Activated CD4-positive, alpha-beta T cell treated with anti-CD3 and anti-CD28 coated beads for 36 hours (primary cell): ENCODE measurements at regions not wholly inside any gene's neighbourhood (a gene's known extent, or its start where the extent isn't known, plus 50 kb on each side); places are given as distances from the start of the nearest gene placed in this dataset.

Source experiments
- ATAC-seq: fragments of 200-7000 bp; cut with Tn5 transposase; one replicate; pipeline ENCODE4 v1.10.0; 2021; ENCODE audit warnings: mild to moderate bottlenecking, moderate library complexity
- CTCF ChIA-PET: fragments of 350-600 bp; sonication (Branson Sonifier 250); formaldehyde crosslinking; loops from one replicate; lab custom pipeline; 2021; ENCODE audit warnings: antibody characterized with exemption; lab: Charles Lee
- POLR2A ChIA-PET: fragments of 350-600 bp; sonication (Branson Sonifier 250); formaldehyde crosslinking; loops from one replicate; lab custom pipeline; 2021; ENCODE audit warnings: antibody characterized with exemption, inconsistent platforms; lab: Charles Lee
- DNase-seq: peaks from one replicate; pipeline ENCODE4 v3.0.0-alpha.2; 2020
- H3K27ac Mint-ChIP-seq: one replicate; pipeline ENCODE4 v1.8.0; 2021; ENCODE audit warnings: mixed read lengths
- H3K27me3 Mint-ChIP-seq: one replicate; pipeline ENCODE4 v1.8.0; 2021; ENCODE audit warnings: mixed read lengths
- H3K36me3 Mint-ChIP-seq: one replicate; pipeline ENCODE4 v1.8.0; 2021; ENCODE audit warnings: low read depth, mixed read lengths
- H3K4me1 Mint-ChIP-seq: one replicate; pipeline ENCODE4 v1.8.0; 2021; ENCODE audit warnings: mixed read lengths
- H3K4me3 Mint-ChIP-seq: one replicate; pipeline ENCODE4 v1.8.0; 2021; ENCODE audit warnings: mild to moderate bottlenecking, moderate library complexity, mixed read lengths
- H3K9me3 Mint-ChIP-seq: one replicate; pipeline ENCODE4 v1.8.0; 2021; ENCODE audit warnings: low read depth, mixed read lengths
- intact Hi-C, 2 experiments: fragments of 100-400 bp; cut with DNase I in 1 of 2; cut with micrococcal nuclease in 1 of 2; formaldehyde crosslinking; loops; one replicate each; pipeline versions ENCODE4 v1.14.2 to v1.15.1; 2022 to 2024; cut with DNase I, micrococcal nuclease

- H3K4me3 Mint-ChIP-seq: no peak overlapping the region
These were observed 229.2 kb upstream of the PPFIA2 start for GRCh38 chr12:81988362-81988761.

DNA sequence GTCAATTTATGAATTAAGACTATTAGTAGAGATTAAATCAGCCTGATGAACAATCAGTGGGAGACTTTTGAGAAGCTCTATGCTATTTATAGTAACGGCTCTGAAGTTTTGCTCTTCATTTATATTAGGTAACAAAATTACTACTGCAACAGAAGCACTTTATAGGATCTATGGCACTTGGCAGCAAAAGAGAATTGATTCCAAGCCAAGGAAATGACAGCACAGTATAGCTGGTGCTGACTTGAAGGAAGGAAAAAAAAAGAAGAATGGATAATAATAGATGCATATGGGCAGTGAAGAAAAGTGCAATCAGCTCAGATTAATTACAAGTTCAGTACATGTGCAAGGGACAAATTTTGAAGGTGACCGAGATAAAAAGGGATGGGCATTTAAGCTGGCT, 228.2 kb upstream of the PPFIA2 start:
- no peak for ATAC-seq
- ChIA-PET POLR2A (no interaction called here), CTCF (no interaction called here)
- Mint-ChIP-seq H3K27me3 (no peaks in the 10 kb centered on the region), H3K36me3 (no peaks in the 10 kb centered on the region), H3K27ac (no peak overlapping the region), H3K4me1 (peaks cover under 1% of the 10 kb centered on the region), H3K4me3 (no peak overlapping the region), H3K9me3 (peaks cover 4% of the 10 kb centered on the region)
- intact Hi-C loops: no loop called here
- no peak for DNase-seq

More at GRCh38 chr12:81988362-81988761, 229.2 kb upstream of the PPFIA2 start:
- no peak overlapping the region for H3K27ac Mint-ChIP-seq
- peaks cover 3% of the 10 kb centered on the region for H3K4me1 Mint-ChIP-seq
- DNase-seq (no peak), ATAC-seq (no peak)
- CTCF ChIA-PET: no interaction called here
- no peaks in the 10 kb centered on the region for H3K36me3 Mint-ChIP-seq
- no peaks in the 10 kb centered on the region for H3K27me3 Mint-ChIP-seq
- POLR2A ChIA-PET: no interaction called here
- peaks cover 4% of the 10 kb centered on the region for H3K9me3 Mint-ChIP-seq
- intact Hi-C loops: no loop called here

- ATAC-seq: no peak
- DNase-seq: no peak
- Mint-ChIP-seq H3K27me3 (no peaks in the 10 kb centered on the region), H3K36me3 (no peaks in the 10 kb centered on the region), H3K4me3 (no peak overlapping the region), H3K27ac (no peak overlapping the region), H3K9me3 (peaks cover 6% of the 10 kb centered on the region), H3K4me1 (no peaks in the 10 kb centered on the region)
- intact Hi-C loops: no loop called here
- ChIA-PET CTCF (interaction anchor here (0.6 kb wide), 1 partner anchor 20 kb away, joined by 5 read pairs; no protein-coding TSS in a partner anchor), POLR2A (no interaction called here)
These were observed 217.5 kb upstream of the PPFIA2 start for GRCh38 chr12:81976661-81977060.

DNA sequence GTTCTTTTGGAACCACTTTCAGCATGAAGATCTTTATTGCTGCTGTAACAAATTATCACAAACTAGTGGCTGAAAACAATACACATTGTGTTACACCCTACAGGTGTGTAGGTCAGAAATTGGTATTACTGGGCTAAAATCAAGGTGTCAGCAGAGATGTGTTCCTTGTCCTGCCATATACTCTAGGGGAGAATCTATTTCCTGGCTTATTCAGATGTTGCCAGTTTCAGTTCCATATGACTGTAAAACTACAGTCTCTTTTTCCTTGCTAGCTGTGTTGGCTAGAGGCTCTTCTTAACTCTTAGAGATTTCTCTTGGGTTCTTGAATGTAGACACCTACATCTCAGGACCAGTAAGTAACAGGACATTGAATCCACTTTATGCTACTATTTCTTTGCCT, 215.6 kb upstream of the PPFIA2 start:
- H3K27me3 Mint-ChIP-seq: no peaks in the 10 kb centered on the region
- peaks cover 4% of the 10 kb centered on the region for H3K9me3 Mint-ChIP-seq
- intact Hi-C loops: no loop called here
- no peaks in the 10 kb centered on the region for H3K4me1 Mint-ChIP-seq
- CTCF ChIA-PET: no interaction called here
- POLR2A ChIA-PET: no interaction called here
- DNase-seq (no peak), ATAC-seq (no peak)
- H3K36me3 Mint-ChIP-seq: no peaks in the 10 kb centered on the region
- no peak overlapping the region for H3K27ac Mint-ChIP-seq
- no peak overlapping the region for H3K4me3 Mint-ChIP-seq

DNA sequence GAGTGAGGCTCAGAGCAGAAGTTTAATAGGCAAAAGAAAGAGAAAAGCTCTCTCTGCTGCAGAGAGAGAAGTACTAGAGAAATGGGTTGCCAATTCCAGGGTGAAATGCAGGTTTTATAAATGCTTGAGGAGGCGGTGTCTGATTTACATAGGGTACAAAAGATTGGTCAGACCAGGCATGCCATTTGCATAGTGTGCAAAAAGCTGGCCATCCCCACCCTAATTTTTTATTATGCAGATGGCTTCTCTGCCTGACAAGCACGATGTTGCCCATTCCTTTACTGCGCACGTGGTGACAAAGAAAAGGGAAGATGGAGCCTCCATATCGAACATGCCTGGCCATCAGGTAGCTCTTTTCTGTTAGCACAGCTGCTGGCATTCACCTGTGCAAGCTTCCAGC, 209.3 kb upstream of the PPFIA2 start:
- CTCF ChIA-PET: no interaction called here
- no peak for ATAC-seq
- H3K27ac Mint-ChIP-seq: no peak overlapping the region
- no peak for DNase-seq
- no peaks in the 10 kb centered on the region for H3K9me3 Mint-ChIP-seq
- no peaks in the 10 kb centered on the region for H3K4me1 Mint-ChIP-seq
- H3K4me3 Mint-ChIP-seq: no peak overlapping the region
- no peaks in the 10 kb centered on the region for H3K36me3 Mint-ChIP-seq
- no peaks in the 10 kb centered on the region for H3K27me3 Mint-ChIP-seq
- intact Hi-C loops: no loop called here
- POLR2A ChIA-PET: no interaction called here

- H3K27me3 Mint-ChIP-seq: no peaks in the 10 kb centered on the region
- H3K4me3 Mint-ChIP-seq: no peak overlapping the region
- no peaks in the 10 kb centered on the region for H3K36me3 Mint-ChIP-seq
- CTCF ChIA-PET: no interaction called here
- H3K4me1 Mint-ChIP-seq: no peaks in the 10 kb centered on the region
- no peak for DNase-seq
- no peak overlapping the region for H3K27ac Mint-ChIP-seq
- intact Hi-C loops: no loop called here
- no peak for ATAC-seq
- POLR2A ChIA-PET: no interaction called here
- no peaks in the 10 kb centered on the region for H3K9me3 Mint-ChIP-seq
These were observed 204.5 kb upstream of the PPFIA2 start for GRCh38 chr12:81963636-81964035.

DNA sequence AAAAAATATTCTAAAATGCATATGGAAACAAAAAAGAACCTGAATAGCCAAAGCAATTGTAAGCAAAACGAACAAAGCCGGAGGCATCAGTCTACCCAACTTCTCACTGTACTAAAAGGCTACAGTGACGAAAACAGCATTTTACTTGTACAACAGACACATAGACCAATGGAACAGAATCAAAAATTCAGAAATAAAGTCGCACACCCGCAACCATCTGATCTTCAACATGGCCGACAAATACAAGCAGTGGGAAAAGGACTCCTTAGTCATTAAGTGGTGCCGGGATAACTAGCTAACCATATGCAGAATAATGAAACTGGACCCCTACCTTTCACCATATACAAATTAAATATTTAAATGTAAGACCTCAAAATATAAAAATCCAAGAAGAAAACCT, 203.9 kb upstream of the PPFIA2 start:
- POLR2A ChIA-PET: no interaction called here
- H3K4me3 Mint-ChIP-seq: no peak overlapping the region
- H3K27me3 Mint-ChIP-seq: no peaks in the 10 kb centered on the region
- H3K36me3 Mint-ChIP-seq: no peaks in the 10 kb centered on the region
- ATAC-seq (no peak), DNase-seq (no peak)
- no peaks in the 10 kb centered on the region for H3K4me1 Mint-ChIP-seq
- CTCF ChIA-PET: no interaction called here
- H3K9me3 Mint-ChIP-seq: no peaks in the 10 kb centered on the region
- intact Hi-C loops: no loop called here
- no peak overlapping the region for H3K27ac Mint-ChIP-seq

- Mint-ChIP-seq H3K36me3 (no peaks in the 10 kb centered on the region), H3K27ac (no peak overlapping the region), H3K4me1 (no peaks in the 10 kb centered on the region), H3K9me3 (no peaks in the 10 kb centered on the region), H3K4me3 (no peak overlapping the region), H3K27me3 (no peaks in the 10 kb centered on the region)
- CTCF ChIA-PET: no interaction called here
- POLR2A ChIA-PET: no interaction called here
- intact Hi-C loops: no loop called here
- no peak for ATAC-seq
- no peak for DNase-seq
These were observed 203.1 kb upstream of the PPFIA2 start for GRCh38 chr12:81962126-81962856.

DNA sequence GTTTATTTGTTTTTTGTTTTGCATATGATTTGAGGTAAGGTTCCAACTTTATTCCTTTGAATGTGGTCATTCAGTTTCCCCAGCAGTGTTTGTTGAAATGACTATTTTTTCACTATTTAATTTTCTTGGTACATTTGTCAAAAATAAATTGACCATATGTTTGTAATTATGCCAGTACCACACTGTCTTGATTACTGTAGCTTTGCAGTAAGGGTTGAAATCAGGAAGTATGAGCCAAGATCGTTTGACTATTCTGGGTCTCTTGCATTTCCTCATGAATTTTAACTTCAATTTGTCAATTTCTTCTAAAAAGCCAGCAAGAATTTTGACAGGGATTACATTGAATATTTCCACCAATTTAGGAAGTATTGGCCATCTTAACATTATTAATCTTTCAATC, 199.3 kb upstream of the PPFIA2 start:
- DNase-seq (no peak), ATAC-seq (no peak)
- ChIA-PET POLR2A (no interaction called here), CTCF (no interaction called here)
- H3K36me3 Mint-ChIP-seq: no peaks in the 10 kb centered on the region
- H3K9me3 Mint-ChIP-seq: no peaks in the 10 kb centered on the region
- H3K4me3 Mint-ChIP-seq: no peak overlapping the region
- intact Hi-C loops: no loop called here
- H3K27me3 Mint-ChIP-seq: no peaks in the 10 kb centered on the region
- H3K4me1 Mint-ChIP-seq: peaks cover 5% of the 10 kb centered on the region
- no peak overlapping the region for H3K27ac Mint-ChIP-seq

DNA sequence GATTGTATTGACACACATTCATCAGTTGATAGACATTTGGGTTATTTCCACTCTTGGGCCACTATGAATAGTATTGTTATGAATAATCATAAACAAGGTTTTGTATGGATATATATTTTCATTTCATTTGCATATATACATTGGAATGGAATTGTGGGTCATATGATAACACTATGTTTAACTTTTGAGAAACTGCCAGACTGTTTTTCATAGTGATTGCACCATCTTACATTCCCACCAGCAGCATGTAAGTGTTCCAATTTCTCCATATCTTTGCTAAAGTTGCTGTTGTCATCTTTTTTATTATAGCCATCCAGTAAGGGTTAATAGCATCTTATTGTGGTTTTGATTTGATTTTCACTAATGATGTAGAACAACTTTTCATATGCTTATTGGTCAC, 198.5 kb upstream of the PPFIA2 start:
- H3K4me1 Mint-ChIP-seq: peaks cover 5% of the 10 kb centered on the region
- ATAC-seq (no peak), DNase-seq (no peak)
- H3K9me3 Mint-ChIP-seq: no peaks in the 10 kb centered on the region
- intact Hi-C loops: no loop called here
- no peaks in the 10 kb centered on the region for H3K36me3 Mint-ChIP-seq
- H3K27me3 Mint-ChIP-seq: no peaks in the 10 kb centered on the region
- no peak overlapping the region for H3K4me3 Mint-ChIP-seq
- H3K27ac Mint-ChIP-seq: no peak overlapping the region
- ChIA-PET POLR2A (no interaction called here), CTCF (no interaction called here)

DNA sequence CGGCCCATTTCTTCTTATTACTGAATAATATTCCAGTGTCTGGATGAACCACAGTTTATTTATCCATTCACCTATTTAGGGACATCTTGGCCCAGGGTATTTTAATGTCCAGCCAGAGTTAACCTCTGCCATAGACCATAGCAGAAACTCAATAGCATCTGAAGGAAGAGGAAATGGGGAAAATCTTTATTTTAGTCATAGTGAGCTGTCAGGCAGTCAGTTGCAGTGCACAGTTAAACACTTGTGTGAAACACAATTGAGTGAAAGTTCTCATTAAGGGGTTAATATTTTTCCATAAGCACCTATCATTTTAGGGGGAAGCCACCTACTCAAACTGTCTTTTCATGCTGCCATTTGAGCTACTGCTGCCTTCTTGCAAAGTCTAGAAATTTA, 197.3 kb upstream of the PPFIA2 start:
- Mint-ChIP-seq H3K27ac (no peak overlapping the region), H3K4me1 (peaks cover 5% of the 10 kb centered on the region), H3K36me3 (no peaks in the 10 kb centered on the region), H3K9me3 (no peaks in the 10 kb centered on the region), H3K27me3 (no peaks in the 10 kb centered on the region), H3K4me3 (no peak overlapping the region)
- no peak for DNase-seq
- ChIA-PET POLR2A (no interaction called here), CTCF (interaction anchor here (0.6 to 0.7 kb wide), 4 partner anchors 19 to 510 kb away, joined by 3 to 5 read pairs (median 4); no protein-coding TSS in a partner anchor)
- intact Hi-C loops: no loop called here
- ATAC-seq: no peak

GRCh38 chr12:81953541-81953940, 194.4 kb upstream of the PPFIA2 start:
- ATAC-seq: no peak
- Mint-ChIP-seq H3K27me3 (no peaks in the 10 kb centered on the region), H3K4me3 (no peak overlapping the region), H3K4me1 (peaks cover 18% of the 10 kb centered on the region), H3K36me3 (no peaks in the 10 kb centered on the region), H3K9me3 (no peaks in the 10 kb centered on the region), H3K27ac (no peak overlapping the region)
- ChIA-PET POLR2A (no interaction called here), CTCF (no interaction called here)
- no peak for DNase-seq
- intact Hi-C loops: no loop called here
